ENCODE measurements at regions not wholly inside any gene's neighbourhood (a gene's known extent, or its start where the extent isn't known, plus 50 kb on each side); places are given as distances from the start of the nearest gene placed in this dataset.

GRCh38 chr6:145070791-145071190 is 664.5 kb downstream of the EPM2A start:
- intact Hi-C loops (cut with DNase I) = no loop called here
- H3K36me3 ChIP-seq = no peaks in the 10 kb centered on the region
- no peak overlapping the region for H3K4me3 ChIP-seq
- no peak overlapping the region for H3K27ac ChIP-seq
- TF ChIP-seq CTCF (IDR thresholded peaks at IDR 0.05) = no peak
- no peak for TF ChIP-seq POLR2AphosphoS5 (IDR thresholded peaks at IDR 0.05; ENCODE audit: insufficient read depth in 1 of 2, low read depth in 1 of 2)
- no peak for TF ChIP-seq POLR2A (IDR thresholded peaks at IDR 0.05)
- H3K9me3 ChIP-seq = no peaks in the 10 kb centered on the region
- no peaks in the 10 kb centered on the region for H3K27me3 ChIP-seq
- DNase-seq (ENCODE audit: extremely low spot score in 2 of 2) = no peak
- no peaks in the 10 kb centered on the region for H3K4me1 ChIP-seq

- intact Hi-C loops (cut with DNase I) = no loop called here
- no peak overlapping the region for H3K27ac ChIP-seq
- H3K9me3 ChIP-seq = no peaks in the 10 kb centered on the region
- H3K27me3 ChIP-seq = no peaks in the 10 kb centered on the region
- TF ChIP-seq POLR2AphosphoS5 (IDR thresholded peaks at IDR 0.05; ENCODE audit: insufficient read depth in 1 of 2, low read depth in 1 of 2) (no peak), POLR2A (IDR thresholded peaks at IDR 0.05) (no peak), CTCF (IDR thresholded peaks at IDR 0.05) (no peak)
- no peak for DNase-seq (ENCODE audit: extremely low spot score in 2 of 2)
- H3K4me3 ChIP-seq = no peak overlapping the region
- no peaks in the 10 kb centered on the region for H3K4me1 ChIP-seq
- no peaks in the 10 kb centered on the region for H3K36me3 ChIP-seq
Measured at GRCh38 chr6:145071836-145072235, 663.5 kb downstream of the EPM2A start.

GRCh38 chr6:145073811-145074210 is 661.5 kb downstream of the EPM2A start:
- no peak overlapping the region for H3K4me3 ChIP-seq
- H3K9me3 ChIP-seq = no peaks in the 10 kb centered on the region
- H3K27me3 ChIP-seq = no peaks in the 10 kb centered on the region
- intact Hi-C loops (cut with DNase I) = no loop called here
- DNase-seq (ENCODE audit: extremely low spot score in 2 of 2) = no peak
- no peaks in the 10 kb centered on the region for H3K36me3 ChIP-seq
- TF ChIP-seq POLR2A (IDR thresholded peaks at IDR 0.05) (no peak), CTCF (IDR thresholded peaks at IDR 0.05) (no peak), POLR2AphosphoS5 (IDR thresholded peaks at IDR 0.05; ENCODE audit: insufficient read depth in 1 of 2, low read depth in 1 of 2) (no peak)
- H3K4me1 ChIP-seq = no peaks in the 10 kb centered on the region
- H3K27ac ChIP-seq = no peak overlapping the region

GRCh38 chr6:145074805-145075204 is 660.5 kb downstream of the EPM2A start:
- no peak for DNase-seq (ENCODE audit: extremely low spot score in 2 of 2)
- intact Hi-C loops (cut with DNase I) = no loop called here
- no peaks in the 10 kb centered on the region for H3K9me3 ChIP-seq
- H3K27me3 ChIP-seq = no peaks in the 10 kb centered on the region
- H3K27ac ChIP-seq = no peak overlapping the region
- H3K4me3 ChIP-seq = no peak overlapping the region
- H3K36me3 ChIP-seq = no peaks in the 10 kb centered on the region
- TF ChIP-seq POLR2A (IDR thresholded peaks at IDR 0.05) (no peak), CTCF (IDR thresholded peaks at IDR 0.05) (no peak), POLR2AphosphoS5 (IDR thresholded peaks at IDR 0.05; ENCODE audit: insufficient read depth in 1 of 2, low read depth in 1 of 2) (no peak)
- H3K4me1 ChIP-seq = no peaks in the 10 kb centered on the region

GRCh38 chr6:145075425-145075824 is 659.9 kb downstream of the EPM2A start:
- Histone ChIP-seq H3K27ac (no peak overlapping the region), H3K9me3 (no peaks in the 10 kb centered on the region), H3K36me3 (no peaks in the 10 kb centered on the region), H3K4me3 (no peak overlapping the region), H3K27me3 (no peaks in the 10 kb centered on the region), H3K4me1 (no peaks in the 10 kb centered on the region)
- TF ChIP-seq POLR2AphosphoS5 (IDR thresholded peaks at IDR 0.05; ENCODE audit: insufficient read depth in 1 of 2, low read depth in 1 of 2) (no peak), CTCF (IDR thresholded peaks at IDR 0.05) (no peak), POLR2A (IDR thresholded peaks at IDR 0.05) (no peak)
- DNase-seq (ENCODE audit: extremely low spot score in 2 of 2) = no peak
- intact Hi-C loops (cut with DNase I) = no loop called here

Measured in vagina (tissue), 2 donors.